ENCODE measurements at regions not wholly inside any gene's neighbourhood (a gene's known extent, or its start where the extent isn't known, plus 50 kb on each side); places are given as distances from the start of the nearest gene placed in this dataset.

DNA sequence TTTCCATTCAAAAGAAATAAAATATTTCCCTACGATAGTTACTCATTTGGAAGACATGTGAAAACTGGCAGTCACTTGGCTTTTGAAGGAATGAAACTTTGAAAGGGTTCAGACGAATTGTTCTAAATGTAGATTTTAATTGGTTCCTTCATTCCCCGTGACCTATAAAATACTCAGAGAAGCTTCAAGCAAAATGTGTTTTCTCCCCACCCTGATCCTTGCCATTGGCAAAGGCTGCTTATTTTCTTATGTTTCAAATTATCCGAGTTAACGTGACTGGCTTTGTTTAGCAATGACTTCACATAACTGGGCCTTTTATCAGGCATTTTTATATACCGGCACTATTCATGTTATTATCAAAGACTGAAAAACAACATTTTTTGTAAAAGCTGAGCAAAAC, 204.1 kb upstream of the NEIL3 start (continued):
- TF ChIP-seq, protein P1, sequence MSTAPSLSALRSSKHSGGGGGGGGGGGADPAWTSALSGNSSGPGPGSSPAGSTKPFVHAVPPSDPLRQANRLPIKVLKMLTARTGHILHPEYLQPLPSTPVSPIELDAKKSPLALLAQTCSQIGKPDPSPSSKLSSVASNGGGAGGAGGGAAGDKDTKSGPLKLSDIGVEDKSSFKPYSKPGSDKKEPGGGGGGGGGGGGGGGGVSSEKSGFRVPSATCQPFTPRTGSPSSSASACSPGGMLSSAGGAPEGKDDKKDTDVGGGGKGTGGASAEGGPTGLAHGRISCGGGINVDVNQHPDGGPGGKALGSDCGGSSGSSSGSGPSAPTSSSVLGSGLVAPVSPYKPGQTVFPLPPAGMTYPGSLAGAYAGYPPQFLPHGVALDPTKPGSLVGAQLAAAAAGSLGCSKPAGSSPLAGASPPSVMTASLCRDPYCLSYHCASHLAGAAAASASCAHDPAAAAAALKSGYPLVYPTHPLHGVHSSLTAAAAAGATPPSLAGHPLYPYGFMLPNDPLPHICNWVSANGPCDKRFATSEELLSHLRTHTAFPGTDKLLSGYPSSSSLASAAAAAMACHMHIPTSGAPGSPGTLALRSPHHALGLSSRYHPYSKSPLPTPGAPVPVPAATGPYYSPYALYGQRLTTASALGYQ (CRISPR knock-in tag; IDR thresholded peaks at IDR 0.05), result no peak
- TF ChIP-seq ZNF614 (CRISPR knock-in tag; IDR thresholded peaks at IDR 0.05; ENCODE audit: borderline replicate concordance) (no peak), SP4 (CRISPR knock-in tag; IDR thresholded peaks at IDR 0.05) (no peak)
- TF ChIP-seq, protein P2, sequence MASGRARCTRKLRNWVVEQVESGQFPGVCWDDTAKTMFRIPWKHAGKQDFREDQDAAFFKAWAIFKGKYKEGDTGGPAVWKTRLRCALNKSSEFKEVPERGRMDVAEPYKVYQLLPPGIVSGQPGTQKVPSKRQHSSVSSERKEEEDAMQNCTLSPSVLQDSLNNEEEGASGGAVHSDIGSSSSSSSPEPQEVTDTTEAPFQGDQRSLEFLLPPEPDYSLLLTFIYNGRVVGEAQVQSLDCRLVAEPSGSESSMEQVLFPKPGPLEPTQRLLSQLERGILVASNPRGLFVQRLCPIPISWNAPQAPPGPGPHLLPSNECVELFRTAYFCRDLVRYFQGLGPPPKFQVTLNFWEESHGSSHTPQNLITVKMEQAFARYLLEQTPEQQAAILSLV (CRISPR knock-in tag; IDR thresholded peaks at IDR 0.05; ENCODE audit: borderline replicate concordance), result no peak
- TF ChIP-seq, protein P3, sequence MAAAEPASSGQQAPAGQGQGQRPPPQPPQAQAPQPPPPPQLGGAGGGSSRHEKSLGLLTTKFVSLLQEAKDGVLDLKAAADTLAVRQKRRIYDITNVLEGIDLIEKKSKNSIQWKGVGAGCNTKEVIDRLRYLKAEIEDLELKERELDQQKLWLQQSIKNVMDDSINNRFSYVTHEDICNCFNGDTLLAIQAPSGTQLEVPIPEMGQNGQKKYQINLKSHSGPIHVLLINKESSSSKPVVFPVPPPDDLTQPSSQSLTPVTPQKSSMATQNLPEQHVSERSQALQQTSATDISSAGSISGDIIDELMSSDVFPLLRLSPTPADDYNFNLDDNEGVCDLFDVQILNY (CRISPR knock-in tag; conservative IDR thresholded peaks at IDR 0.05), result no peak

DNA sequence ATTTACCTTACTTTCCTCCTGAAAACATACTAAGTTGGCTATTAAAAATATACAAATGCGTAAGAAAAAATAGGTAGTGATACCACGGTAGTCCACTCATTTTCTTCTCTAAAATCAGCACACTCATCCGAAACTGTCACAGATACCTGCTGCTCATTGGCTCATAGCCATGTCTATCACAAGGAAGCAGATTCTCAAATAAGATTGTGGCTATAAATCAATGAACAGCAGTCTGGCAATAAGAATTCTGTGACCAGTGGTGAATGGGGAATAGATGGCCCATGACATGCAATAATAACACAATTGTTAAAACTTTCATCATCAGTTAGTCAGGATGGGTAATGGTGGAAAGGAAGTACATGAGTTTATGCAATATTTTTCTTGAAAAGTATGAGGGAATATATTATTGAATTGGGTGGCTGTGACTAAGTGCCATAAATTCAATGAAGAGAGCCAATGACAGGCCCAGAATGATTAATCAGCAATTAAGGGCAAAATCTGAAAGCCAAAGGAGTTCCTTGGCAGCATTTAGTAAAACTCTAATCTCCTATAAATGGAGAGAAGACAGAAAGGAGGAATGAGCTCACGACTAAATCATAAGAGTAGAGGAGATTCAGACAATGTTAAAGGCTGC, 202.3 kb upstream of the NEIL3 start:
- Histone ChIP-seq H3K4me2 (ENCODE audit: low read depth, low read length) (no peak overlapping the region), H3K79me2 (ENCODE audit: insufficient read depth, low read length) (no peaks in the 10 kb centered on the region), H3K27me3 (ENCODE audit: control insufficient read depth in 1 of 2, insufficient read depth in 2 of 2, low read length in 2 of 2) (no peaks in the 10 kb centered on the region), H3K9ac (ENCODE audit: insufficient read depth, low read depth, low read length) (no peak overlapping the region), H3K4me3 (replicated peaks in 1 of 3; ENCODE audit: insufficient read depth in 1 of 3, low read depth in 2 of 3, low read length in 3 of 3) (no peak overlapping the region), H2AFZ (ENCODE audit: low read length) (no peak overlapping the region), H4K20me1 (ENCODE audit: insufficient read depth, low read length) (no peaks in the 10 kb centered on the region), H3K27ac (ENCODE audit: extremely low read length, insufficient read depth, low read length) (no peak overlapping the region), H3K9me3 (ENCODE audit: low read length) (no peaks in the 10 kb centered on the region), H3K36me3 (replicated peaks in 1 of 2; ENCODE audit: control insufficient read depth in 1 of 2, insufficient read depth in 2 of 2, low read length in 2 of 2) (no peaks in the 10 kb centered on the region), H3K4me1 (ENCODE audit: insufficient read depth, low read length) (no peaks in the 10 kb centered on the region)
- POLR2A ChIA-PET, result no interaction called here
- CTCF ChIA-PET (ENCODE audit: low intra/inter-chr PET ratio, low total read pairs), result no interaction called here
- in situ Hi-C loops (cut with HindIII; ENCODE audit: extremely low pct_ligation_motif_present, low pct_unique_long_range_greater_than_20kb), result no loop called here
- BruUV-seq (replicated peaks), result no TSS peak
- intact Hi-C loops (cut with micrococcal nuclease; ENCODE audit: unreplicated experiment), result no loop called here
- no peak for TF ChIP-seq ZNF224 (CRISPR knock-in tag; IDR thresholded peaks at IDR 0.05)
- no peak for TF ChIP-seq ZFP36 (IDR thresholded peaks at IDR 0.05; ENCODE audit: borderline replicate concordance, low read depth, low read length, partially characterized antibody)
- TF ChIP-seq MAFK (conservative IDR thresholded peaks at IDR 0.05 in 1 of 2, IDR thresholded peaks at IDR 0.05 in 1 of 2; ENCODE audit: low read length in 2 of 2), result 0 out of 4 replicates have a peak, but pooled peaks of 1 of the 2 experiments have one; percentile 13
- TF ChIP-seq EZH2 (conservative IDR thresholded peaks at IDR 0.05; ENCODE audit: low read depth, low read length), result no peak
- TF ChIP-seq MAFF (IDR thresholded peaks at IDR 0.05; ENCODE audit: low read depth, low read length), result 0 out of 2 replicates have a peak, but pooled peaks have one; percentile 15
- ATAC-seq (no peak), DNase-seq (ENCODE audit: low spot score) (no peak), FAIRE-seq (no peak)
- 1% methylated on average over 4 of the region's 4 CpGs for WGBS (ENCODE audit: low lambda C conversion rate)
